Liver (tissue), 8 donors: ENCODE measurements at regions not wholly inside any gene's neighbourhood (a gene's known extent, or its start where the extent isn't known, plus 50 kb on each side); places are given as distances from the start of the nearest gene placed in this dataset.

Source experiments
- DNase-seq: peaks from one replicate; pipeline ENCODE4 v3.0.0-alpha.2; 2017; ENCODE audit warnings: low spot score
- H3K27ac ChIP-seq, 2 donors: one replicate each; pipeline ENCODE4 v1.7.0; 2013; ENCODE audit warnings: inconsistent platforms in 2 of 2, low read length in 2 of 2, control low read depth in 1 of 2, low read depth in 1 of 2, mild to moderate bottlenecking in 1 of 2
- H3K27me3 ChIP-seq, 4 donors: one replicate each; pipeline versions ENCODE4 v1.6.1 to v1.7.0; 2013; ENCODE audit warnings: low read length in 3 of 4, inconsistent platforms in 1 of 4, mild to moderate bottlenecking in 1 of 4, moderate library complexity in 1 of 4; ENCODE audit not compliant: control insufficient read depth in 4 of 4, insufficient read depth in 4 of 4
- H3K36me3 ChIP-seq, 4 donors: one replicate each; pipeline versions ENCODE4 v1.6.1 to v1.7.0; 2013; ENCODE audit warnings: low read length in 3 of 4, mild to moderate bottlenecking in 3 of 4, low read depth in 1 of 4, moderate library complexity in 1 of 4; ENCODE audit not compliant: control insufficient read depth in 4 of 4, insufficient read depth in 3 of 4
- H3K4me1 ChIP-seq, 4 donors: one replicate each; pipeline versions ENCODE4 v1.6.1 to v1.7.0; 2013; ENCODE audit warnings: low read length in 3 of 4, mild to moderate bottlenecking in 3 of 4, moderate library complexity in 1 of 4; ENCODE audit not compliant: control insufficient read depth in 4 of 4, insufficient read depth in 4 of 4
- H3K4me3 ChIP-seq, 3 donors: one replicate each; pipeline versions ENCODE4 v1.6.1 to v1.7.0; 2013; ENCODE audit warnings: low read length in 3 of 3, control low read depth in 1 of 3, low read depth in 1 of 3, mild to moderate bottlenecking in 1 of 3
- H3K9ac ChIP-seq, 2 donors: one replicate each; pipeline ENCODE4 v1.7.0; 2013; ENCODE audit warnings: low read length in 2 of 2, mild to moderate bottlenecking in 2 of 2, moderate library complexity in 2 of 2, control low read depth in 1 of 2, low read depth in 1 of 2
- H3K9me3 ChIP-seq, 4 donors: one replicate each; pipeline versions ENCODE4 v1.6.1 to v1.7.0; 2013; ENCODE audit warnings: low read length in 3 of 4; ENCODE audit not compliant: control insufficient read depth in 4 of 4
- ATF3 ChIP-seq: IDR thresholded peaks from 2 replicates; pipeline ENCODE4 v1.6.1; 2016; ENCODE audit warnings: antibody characterized with exemption
- CTCF ChIP-seq: fragments of 150-350 bp; IDR thresholded peaks from 2 replicates; pipeline ENCODE4 v1.5.1; 2017; ENCODE audit warnings: improper control_type of control experiment, low read depth, low read length; ENCODE audit not compliant: missing input control
- FOXA1 ChIP-seq: IDR thresholded peaks from 2 replicates; pipeline ENCODE4 v1.6.1; 2016; ENCODE audit warnings: antibody characterized with exemption
- FOXA2 ChIP-seq: IDR thresholded peaks from 2 replicates; pipeline ENCODE4 v1.6.1; 2016; ENCODE audit warnings: antibody characterized with exemption
- GABPA ChIP-seq, 2 donors: IDR thresholded peaks in 1 of 2; conservative IDR thresholded peaks in 1 of 2; 2 replicates each; pipeline ENCODE4 v1.6.1; 2016; ENCODE audit warnings: antibody characterized with exemption in 2 of 2, mild to moderate bottlenecking in 1 of 2, moderate library complexity in 1 of 2
- HNF4A ChIP-seq, 2 donors: conservative IDR thresholded peaks; 2 replicates each; pipeline ENCODE4 v1.6.1; 2016; ENCODE audit warnings: antibody characterized with exemption in 2 of 2, mild to moderate bottlenecking in 2 of 2
- HNF4G ChIP-seq: IDR thresholded peaks from 2 replicates; pipeline ENCODE4 v1.6.1; 2016; ENCODE audit warnings: antibody characterized with exemption
- JUND ChIP-seq, 2 donors: IDR thresholded peaks; 2 replicates each; pipeline ENCODE4 v1.6.1; 2016; ENCODE audit warnings: antibody characterized with exemption in 2 of 2
- MAX ChIP-seq: IDR thresholded peaks from 2 replicates; pipeline ENCODE4 v1.6.1; 2016; ENCODE audit warnings: antibody characterized with exemption
- NR2F2 ChIP-seq: IDR thresholded peaks from 2 replicates; pipeline ENCODE4 v1.6.1; 2016; ENCODE audit warnings: antibody characterized with exemption
- RAD21 ChIP-seq, 2 donors: IDR thresholded peaks; 2 replicates each; pipeline ENCODE4 v1.6.1; 2016; ENCODE audit warnings: antibody characterized with exemption in 2 of 2, mild to moderate bottlenecking in 2 of 2
- REST ChIP-seq: IDR thresholded peaks from 2 replicates; pipeline ENCODE4 v1.6.1; 2016; ENCODE audit warnings: antibody characterized with exemption, mild to moderate bottlenecking
- RXRA ChIP-seq, 2 donors: IDR thresholded peaks; 2 replicates each; pipeline ENCODE4 v1.6.1; 2017 to 2018; ENCODE audit warnings: antibody characterized with exemption in 2 of 2, mild to moderate bottlenecking in 1 of 2
- SP1 ChIP-seq: IDR thresholded peaks from 2 replicates; pipeline ENCODE4 v1.6.1; 2018; ENCODE audit warnings: antibody characterized with exemption, mild to moderate bottlenecking
- TAF1 ChIP-seq: conservative IDR thresholded peaks from 2 replicates; pipeline ENCODE4 v1.6.1; 2016; ENCODE audit warnings: antibody characterized with exemption, mild to moderate bottlenecking
- YY1 ChIP-seq: IDR thresholded peaks from 2 replicates; pipeline ENCODE4 v1.6.1; 2016; ENCODE audit warnings: antibody characterized with exemption, mild to moderate bottlenecking
- ZBTB33 ChIP-seq: IDR thresholded peaks from 2 replicates; pipeline ENCODE4 v1.6.1; 2016; ENCODE audit warnings: antibody characterized with exemption
- WGBS: extraction: QIAGEN DNeasy Blood & Tissue Kit; methylation state at CpG from one replicate; pipeline ENCODE4 v1.1.7; 2013; 5-methylcytosine and 5-hydroxymethylcytosine counted together
- donor health status: healthy.
- donor health status: healthy.
- donor health status: healthy.
- donor health status: healthy.
- donor health status: healthy.

GRCh38 chr6:100099189-100100074, 105.4 kb upstream of the MCHR2 start:
- peaks cover 0 to 3% (median 0%) of the 10 kb centered on the region in 4 donors for H3K27me3 ChIP-seq
- no peaks in the 10 kb centered on the region for H3K4me1 ChIP-seq
- TF ChIP-seq HNF4A (conservative IDR thresholded peaks at IDR 0.05) = peak; percentile 70 to 73
- TF ChIP-seq SP1 = no peak
- peak; percentile 66 to 72 for TF ChIP-seq RAD21 (IDR thresholded peaks at IDR 0.05)
- TF ChIP-seq REST = no peak
- peak; percentile 35 for TF ChIP-seq HNF4G
- TF ChIP-seq CTCF = peak; percentile 47
- H3K4me3 ChIP-seq = no peak overlapping the region
- H3K9me3 ChIP-seq = no peaks in the 10 kb centered on the region
- no peaks in the 10 kb centered on the region for H3K36me3 ChIP-seq
- 26% methylated on average over 4 of the region's 4 CpGs for WGBS
- DNase-seq = no peak
- no peak overlapping the region for H3K27ac ChIP-seq
- H3K9ac ChIP-seq = no peak overlapping the region

GRCh38 chr6:100096936-100097335, 102.9 kb upstream of the MCHR2 start:
- no peak overlapping the region for H3K4me3 ChIP-seq
- no peak for DNase-seq
- H3K36me3 ChIP-seq = no peaks in the 10 kb centered on the region
- no peak overlapping the region for H3K9ac ChIP-seq
- no peak overlapping the region for H3K27ac ChIP-seq
- H3K27me3 ChIP-seq = no peaks in the 10 kb centered on the region
- H3K9me3 ChIP-seq = no peaks in the 10 kb centered on the region
- no peaks in the 10 kb centered on the region for H3K4me1 ChIP-seq
- TF ChIP-seq NR2F2 (no peak), MAX (no peak), JUND (IDR thresholded peaks at IDR 0.05) (no peak), RXRA (IDR thresholded peaks at IDR 0.05) (no peak), REST (no peak), ZBTB33 (no peak), SP1 (no peak), HNF4G (no peak), YY1 (no peak), CTCF (no peak), HNF4A (conservative IDR thresholded peaks at IDR 0.05) (no peak), GABPA (IDR thresholded peaks at IDR 0.05 in 1 of 2, conservative IDR thresholded peaks at IDR 0.05 in 1 of 2) (no peak), FOXA1 (no peak), RAD21 (IDR thresholded peaks at IDR 0.05) (no peak), ATF3 (no peak), FOXA2 (no peak), TAF1 (no peak)
